ENCODE measurements at regions not wholly inside any gene's neighbourhood (a gene's known extent, or its start where the extent isn't known, plus 50 kb on each side); places are given as distances from the start of the nearest gene placed in this dataset.

GRCh38 chr22:49491221-49491635 lies 336.4 kb downstream of the BRD1 start:
- no peak overlapping the region for H3K27ac Mint-ChIP-seq
- peaks cover 0 to 7% (median 6%) of the 10 kb centered on the region in 3 donors for H3K36me3 Mint-ChIP-seq
- POLR2A ChIA-PET: no interaction called here
- H3K9me3 Mint-ChIP-seq: peaks cover 0 to 7% (median under 1%) of the 10 kb centered on the region in 9 donors
- DNase-seq (no peak), ATAC-seq (no peak)
- no peak overlapping the region for H3K4me3 Mint-ChIP-seq
- H3K27me3 Mint-ChIP-seq: peaks cover 0 to 4% (median 0%) of the 10 kb centered on the region in 5 donors
- H3K4me1 Mint-ChIP-seq: peaks cover 0 to 1% (median 0%) of the 10 kb centered on the region in 4 donors

GRCh38 chr22:49490692-49491091 lies 337.0 kb downstream of the BRD1 start:
- DNase-seq: no peak
- Mint-ChIP-seq H3K27ac (no peak overlapping the region), H3K4me3 (no peak overlapping the region), H3K27me3 (peaks cover 0 to 4% (median 0%) of the 10 kb centered on the region in 5 donors), H3K9me3 (peaks cover 0 to 5% (median 0%) of the 10 kb centered on the region in 9 donors), H3K36me3 (peaks cover 0 to 6% (median 4%) of the 10 kb centered on the region in 3 donors), H3K4me1 (peaks cover 0 to 1% (median 0%) of the 10 kb centered on the region in 4 donors)
- no peak for ATAC-seq
- POLR2A ChIA-PET: no interaction called here

- Mint-ChIP-seq H3K27ac (no peak overlapping the region), H3K9me3 (no peaks in the 10 kb centered on the region), H3K36me3 (peaks cover 0 to 6% (median 0%) of the 10 kb centered on the region in 3 donors), H3K4me1 (peaks cover 0 to 1% (median 0%) of the 10 kb centered on the region in 4 donors), H3K27me3 (peaks cover 0 to 6% (median 0%) of the 10 kb centered on the region in 5 donors), H3K4me3 (no peak overlapping the region)
- no peak for ATAC-seq
- no peak for DNase-seq
- POLR2A ChIA-PET: no interaction called here
These were observed 337.9 kb downstream of the BRD1 start for GRCh38 chr22:49489821-49490220.

- ATAC-seq: no peak
- H3K9me3 Mint-ChIP-seq: no peaks in the 10 kb centered on the region
- H3K4me3 Mint-ChIP-seq: no peak overlapping the region
- POLR2A ChIA-PET: no interaction called here
- H3K36me3 Mint-ChIP-seq: peaks cover 0 to 6% (median 0%) of the 10 kb centered on the region in 3 donors
- DNase-seq: no peak
- peaks cover 0 to 1% (median 0%) of the 10 kb centered on the region in 4 donors for H3K4me1 Mint-ChIP-seq
- H3K27me3 Mint-ChIP-seq: peaks cover 0 to 13% (median 0%) of the 10 kb centered on the region in 5 donors
- H3K27ac Mint-ChIP-seq: no peak overlapping the region
These were observed 338.7 kb downstream of the BRD1 start for GRCh38 chr22:49488943-49489342.

- peaks cover 0 to 13% (median 0%) of the 10 kb centered on the region in 5 donors for H3K27me3 Mint-ChIP-seq
- no peak for DNase-seq
- H3K4me3 Mint-ChIP-seq: no peak overlapping the region
- H3K27ac Mint-ChIP-seq: no peak overlapping the region
- no peak for ATAC-seq
- POLR2A ChIA-PET: no interaction called here
- peaks cover 0 to 6% (median 0%) of the 10 kb centered on the region in 3 donors for H3K36me3 Mint-ChIP-seq
- no peaks in the 10 kb centered on the region for H3K4me1 Mint-ChIP-seq
- no peaks in the 10 kb centered on the region for H3K9me3 Mint-ChIP-seq
These were observed 339.7 kb downstream of the BRD1 start for GRCh38 chr22:49487950-49488349.

- Mint-ChIP-seq H3K36me3 (peaks cover 0 to 2% (median 1%) of the 10 kb centered on the region in 3 donors), H3K27me3 (peaks cover 0 to 23% (median 5%) of the 10 kb centered on the region in 5 donors), H3K27ac (no peak overlapping the region), H3K4me1 (peaks cover 0 to 4% (median 0%) of the 10 kb centered on the region in 4 donors), H3K9me3 (peaks cover 0 to 3% (median 0%) of the 10 kb centered on the region in 9 donors), H3K4me3 (no peak overlapping the region)
- DNase-seq: no peak
- POLR2A ChIA-PET: no interaction called here
- ATAC-seq: no peak
These were observed 341.4 kb downstream of the BRD1 start for GRCh38 chr22:49486225-49486624.

GRCh38 chr22:49483946-49484345 lies 343.7 kb downstream of the BRD1 start:
- POLR2A ChIA-PET: no interaction called here
- ATAC-seq: no peak
- Mint-ChIP-seq H3K27me3 (peaks cover 0 to 34% (median 5%) of the 10 kb centered on the region in 5 donors), H3K4me3 (no peak overlapping the region), H3K36me3 (peaks cover 0 to 2% (median 0%) of the 10 kb centered on the region in 3 donors), H3K27ac (no peak overlapping the region), H3K4me1 (peaks cover 0 to 8% (median 0%) of the 10 kb centered on the region in 4 donors), H3K9me3 (peaks cover 0 to 6% (median 0%) of the 10 kb centered on the region in 9 donors)
- DNase-seq: no peak

GRCh38 chr22:49483281-49483870 lies 344.3 kb downstream of the BRD1 start:
- no peak overlapping the region for H3K27ac Mint-ChIP-seq
- H3K4me1 Mint-ChIP-seq: peaks cover 0 to 9% (median 0%) of the 10 kb centered on the region in 4 donors
- peaks cover 0 to 3% (median 2%) of the 10 kb centered on the region in 3 donors for H3K36me3 Mint-ChIP-seq
- H3K27me3 Mint-ChIP-seq: peaks cover 0 to 36% (median 5%) of the 10 kb centered on the region in 5 donors
- POLR2A ChIA-PET: no interaction called here
- DNase-seq (no peak), ATAC-seq (no peak)
- H3K4me3 Mint-ChIP-seq: no peak overlapping the region
- peaks cover 0 to 6% (median 0%) of the 10 kb centered on the region in 9 donors for H3K9me3 Mint-ChIP-seq

- peaks cover 0 to 6% (median 2%) of the 10 kb centered on the region in 3 donors for H3K36me3 Mint-ChIP-seq
These were observed 344.9 kb downstream of the BRD1 start for GRCh38 chr22:49482811-49483210.

GRCh38 chr22:49481659-49482399 lies 345.8 kb downstream of the BRD1 start:
- Mint-ChIP-seq H3K36me3 (peaks cover 2 to 6% (median 2%) of the 10 kb centered on the region in 3 donors), H3K4me3 (peak overlapping the region in 1 of 10 donors; percentile 43), H3K27ac (peak overlapping the region in 2 of 10 donors; percentile 28 to 69), H3K4me1 (peaks cover 0 to 9% (median 0%) of the 10 kb centered on the region in 4 donors), H3K27me3 (peaks cover 0 to 36% (median 5%) of the 10 kb centered on the region in 5 donors), H3K9me3 (peaks cover 0 to 8% (median under 1%) of the 10 kb centered on the region in 9 donors)
- DNase-seq (no peak), ATAC-seq (no peak)
- POLR2A ChIA-PET: no interaction called here

More at GRCh38 chr22:49482811-49483210, 344.9 kb downstream of the BRD1 start:
- DNase-seq (no peak), ATAC-seq (no peak)
- peaks cover 0 to 36% (median 5%) of the 10 kb centered on the region in 5 donors for H3K27me3 Mint-ChIP-seq
- POLR2A ChIA-PET: no interaction called here
- peaks cover 0 to 9% (median 0%) of the 10 kb centered on the region in 4 donors for H3K4me1 Mint-ChIP-seq
- H3K27ac Mint-ChIP-seq: peak overlapping the region in 1 of 10 donors; percentile 10
- H3K4me3 Mint-ChIP-seq: no peak overlapping the region
- peaks cover 0 to 6% (median 0%) of the 10 kb centered on the region in 9 donors for H3K9me3 Mint-ChIP-seq

- Mint-ChIP-seq H3K27ac (peak overlapping the region in 2 of 10 donors; percentile 24 to 32), H3K4me1 (peaks cover 0 to 9% (median 0%) of the 10 kb centered on the region in 4 donors), H3K36me3 (peaks cover 2 to 11% (median 10%) of the 10 kb centered on the region in 3 donors), H3K4me3 (peak overlapping the region in 1 of 10 donors; percentile 43), H3K27me3 (peaks cover 0 to 36% (median 5%) of the 10 kb centered on the region in 5 donors), H3K9me3 (peaks cover 0 to 14% (median 4%) of the 10 kb centered on the region in 9 donors)
- no peak for ATAC-seq
- no peak for DNase-seq
- POLR2A ChIA-PET: no interaction called here
These were observed 346.6 kb downstream of the BRD1 start for GRCh38 chr22:49480896-49481658.

GRCh38 chr22:49480331-49480730 lies 347.3 kb downstream of the BRD1 start:
- DNase-seq (no peak), ATAC-seq (no peak)
- POLR2A ChIA-PET: no interaction called here
- peaks cover 0 to 14% (median 4%) of the 10 kb centered on the region in 9 donors for H3K9me3 Mint-ChIP-seq
- H3K4me3 Mint-ChIP-seq: no peak overlapping the region
- H3K4me1 Mint-ChIP-seq: peaks cover 0 to 9% (median 0%) of the 10 kb centered on the region in 4 donors
- H3K27me3 Mint-ChIP-seq: peaks cover 0 to 36% (median 5%) of the 10 kb centered on the region in 5 donors
- H3K27ac Mint-ChIP-seq: peak overlapping the region in 1 of 10 donors; percentile 59
- peaks cover 2 to 11% (median 11%) of the 10 kb centered on the region in 3 donors for H3K36me3 Mint-ChIP-seq

Measured in naive thymus-derived CD8-positive, alpha-beta T cell (primary cell).